Vagina (tissue), 2 donors: ENCODE measurements at regions not wholly inside any gene's neighbourhood (a gene's known extent, or its start where the extent isn't known, plus 50 kb on each side); places are given as distances from the start of the nearest gene placed in this dataset.

Source experiments
- POLR2A ChIP-seq, 2 donors: fragments of 450-650 bp; IDR thresholded peaks; one replicate each; pipeline ENCODE4 v1.6.1; 2017; ENCODE audit warnings: antibody characterized with exemption in 2 of 2, mild to moderate bottlenecking in 2 of 2, moderate library complexity in 2 of 2
- TF ChIP-seq, protein P1 (sequence below), 3 experiments: fragments of 450-650 bp in 2 of 3; fragments of 200-600 bp in 1 of 3; sonication (generic) in 1 of 3; IDR thresholded peaks; one replicate each; pipeline ENCODE4 v1.5.1; 2017 to 2019; ENCODE audit warnings: antibody characterized with exemption in 3 of 3, mild to moderate bottlenecking in 2 of 3, moderate library complexity in 2 of 3

DNA sequence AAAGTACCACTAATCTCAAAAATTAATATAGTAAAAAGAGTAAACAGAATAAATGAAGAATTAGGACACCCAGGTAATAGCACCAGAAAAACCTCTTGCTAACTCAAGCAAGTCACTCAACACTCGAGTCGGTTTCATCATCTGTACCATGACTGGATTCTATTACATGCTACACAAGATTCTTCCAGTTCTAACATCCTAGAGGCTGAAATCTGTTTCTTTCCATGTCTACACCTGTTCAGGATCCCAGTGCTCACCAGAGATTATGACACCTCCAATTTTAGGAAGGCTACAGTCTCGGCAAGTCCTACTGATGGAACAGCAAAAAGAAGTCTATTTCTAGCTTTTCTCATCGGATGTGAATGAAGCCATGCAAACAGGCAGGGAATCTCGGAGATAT lies 95.3 kb upstream of the ANK3 start:
- TF ChIP-seq, protein P1, sequence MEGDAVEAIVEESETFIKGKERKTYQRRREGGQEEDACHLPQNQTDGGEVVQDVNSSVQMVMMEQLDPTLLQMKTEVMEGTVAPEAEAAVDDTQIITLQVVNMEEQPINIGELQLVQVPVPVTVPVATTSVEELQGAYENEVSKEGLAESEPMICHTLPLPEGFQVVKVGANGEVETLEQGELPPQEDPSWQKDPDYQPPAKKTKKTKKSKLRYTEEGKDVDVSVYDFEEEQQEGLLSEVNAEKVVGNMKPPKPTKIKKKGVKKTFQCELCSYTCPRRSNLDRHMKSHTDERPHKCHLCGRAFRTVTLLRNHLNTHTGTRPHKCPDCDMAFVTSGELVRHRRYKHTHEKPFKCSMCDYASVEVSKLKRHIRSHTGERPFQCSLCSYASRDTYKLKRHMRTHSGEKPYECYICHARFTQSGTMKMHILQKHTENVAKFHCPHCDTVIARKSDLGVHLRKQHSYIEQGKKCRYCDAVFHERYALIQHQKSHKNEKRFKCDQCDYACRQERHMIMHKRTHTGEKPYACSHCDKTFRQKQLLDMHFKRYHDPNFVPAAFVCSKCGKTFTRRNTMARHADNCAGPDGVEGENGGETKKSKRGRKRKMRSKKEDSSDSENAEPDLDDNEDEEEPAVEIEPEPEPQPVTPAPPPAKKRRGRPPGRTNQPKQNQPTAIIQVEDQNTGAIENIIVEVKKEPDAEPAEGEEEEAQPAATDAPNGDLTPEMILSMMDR (IDR thresholded peaks at IDR 0.05) = no peak
- TF ChIP-seq POLR2A (IDR thresholded peaks at IDR 0.05) = no peak
